SK-N-SH (cell line): ENCODE measurements at regions not wholly inside any gene's neighbourhood (a gene's known extent, or its start where the extent isn't known, plus 50 kb on each side); places are given as distances from the start of the nearest gene placed in this dataset.

Experiments used
- CTCF ChIA-PET: fragments of 300-600, 350-600 bp; formaldehyde crosslinking; extraction: SDS; loops from one replicate; lab custom pipeline; 2021; lab: Yijun Ruan, JAX
- POLR2A ChIA-PET: fragments of 350-600 bp; sonication (Branson Sonifier 250); formaldehyde crosslinking; extraction: SDS; loops from one replicate; lab custom pipeline; 2020; ENCODE audit warnings: antibody characterized with exemption, inconsistent platforms; lab: Yijun Ruan, JAX
- DNase-seq: peaks from one replicate; pipeline ENCODE4 v3.0.0; 2012
- H2AFZ ChIP-seq: fragments of 200-600 bp; sonication (generic); 2 replicates; pipeline ENCODE4 v1.8.1; 2016; ENCODE audit warnings: antibody characterized with exemption, mild to moderate bottlenecking, low read depth
- H3F3A ChIP-seq: fragments of 200-600 bp; sonication (generic); replicated peaks from 2 replicates; pipeline ENCODE3; 2016; ENCODE audit warnings: antibody characterized with exemption, mild to moderate bottlenecking; ENCODE audit not compliant: insufficient read depth
- H3K27ac ChIP-seq, 2 experiments: fragments of 200-500 bp in 1 of 2; fragments of 200-600 bp in 1 of 2; sonication (Bioruptor generic) in 1 of 2; sonication (generic), shearing (Covaris generic) in 1 of 2; 2 replicates each; pipeline versions ENCODE4 v1.5.1 to v1.6.1; 2014 to 2016; ENCODE audit warnings: low read depth in 2 of 2, inconsistent platforms in 1 of 2, low read length in 1 of 2, mild to moderate bottlenecking in 1 of 2, mixed read lengths in 1 of 2
- H3K27me3 ChIP-seq: fragments of 200-600 bp; sonication (generic), shearing (Covaris generic); 2 replicates; pipeline ENCODE4 v1.6.1; 2016; ENCODE audit warnings: mixed run types; ENCODE audit not compliant: insufficient read depth
- H3K36me3 ChIP-seq, 2 experiments: fragments of 200-500 bp in 1 of 2; fragments of 200-600 bp in 1 of 2; sonication (Bioruptor generic) in 1 of 2; sonication (generic) in 1 of 2; replicated peaks in 1 of 2; 2 replicates each; pipeline versions ENCODE3 to v1.5.1; 2014 to 2016; ENCODE audit warnings: low read length in 1 of 2, mild to moderate bottlenecking in 1 of 2; ENCODE audit not compliant: insufficient read depth in 2 of 2, control insufficient read depth in 1 of 2
- H3K4me1 ChIP-seq, 2 experiments: fragments of 200-500 bp in 1 of 2; fragments of 200-600 bp in 1 of 2; sonication (Bioruptor generic) in 1 of 2; sonication (generic), shearing (Covaris generic) in 1 of 2; 2 replicates each; pipeline versions ENCODE4 v1.5.1 to v1.6.1; 2014 to 2016; ENCODE audit warnings: low read depth in 1 of 2, low read length in 1 of 2, mixed run types in 1 of 2; ENCODE audit not compliant: insufficient read depth in 2 of 2, control insufficient read depth in 1 of 2
- H3K4me2 ChIP-seq: fragments of 200-600 bp; sonication (generic), shearing (Covaris generic); 2 replicates; pipeline ENCODE4 v1.6.1; 2017; ENCODE audit warnings: mixed run types
- H3K4me3 ChIP-seq, 2 experiments: fragments of 200-500 bp in 1 of 2; fragments of 200-600 bp in 1 of 2; sonication (Bioruptor generic) in 1 of 2; sonication (generic), shearing (Covaris generic) in 1 of 2; 2 replicates each; pipeline versions ENCODE4 v1.5.1 to v1.8.1; 2014 to 2016; ENCODE audit warnings: low read depth in 2 of 2, inconsistent platforms in 1 of 2, low read length in 1 of 2, mild to moderate bottlenecking in 1 of 2, mixed read lengths in 1 of 2, moderate library complexity in 1 of 2
- H3K79me2 ChIP-seq: fragments of 200-600 bp; sonication (generic); 2 replicates; pipeline ENCODE4 v1.8.1; 2017; ENCODE audit warnings: mild to moderate bottlenecking; ENCODE audit not compliant: insufficient read depth
- H3K9ac ChIP-seq: fragments of 200-600 bp; sonication (generic); 2 replicates; pipeline ENCODE4 v1.6.1; 2017; ENCODE audit warnings: mixed run types
- H3K9me2 ChIP-seq: fragments of 200-600 bp; sonication (generic); 2 replicates; pipeline ENCODE4 v1.6.1; 2017; ENCODE audit warnings: mixed run types
- H3K9me3 ChIP-seq: fragments of 200-600 bp; sonication (generic); 2 replicates; pipeline ENCODE4 v1.6.1; 2017; ENCODE audit warnings: mixed run types, mild to moderate bottlenecking, moderate library complexity
- H4K20me1 ChIP-seq: fragments of 200-600 bp; sonication (generic); 2 replicates; pipeline ENCODE4 v1.6.1; 2017; ENCODE audit warnings: mild to moderate bottlenecking, mixed run types; ENCODE audit not compliant: insufficient read depth
- EP300 ChIP-seq, 2 experiments: IDR thresholded peaks; 2 replicates each; pipeline versions ENCODE4 v1.4.0 to v1.6.1; 2012; ENCODE audit warnings: borderline replicate concordance in 1 of 2, low read depth in 1 of 2, low read length in 1 of 2
- FOSL2 ChIP-seq: IDR thresholded peaks from 2 replicates; pipeline ENCODE4 v1.4.0; 2012; ENCODE audit warnings: low read depth, mild to moderate bottlenecking, moderate library complexity, borderline replicate concordance
- MEF2A ChIP-seq: IDR thresholded peaks from 2 replicates; pipeline ENCODE4 v1.4.0; 2012; ENCODE audit warnings: low read depth, borderline replicate concordance
- RAD21 ChIP-seq: IDR thresholded peaks from 2 replicates; pipeline ENCODE4 v1.6.1; 2012; ENCODE audit warnings: mild to moderate bottlenecking, low read length
- RCOR1 ChIP-seq: fragments of 150-350 bp; IDR thresholded peaks from 2 replicates; pipeline ENCODE4 v1.6.1; 2017; ENCODE audit warnings: antibody characterized with exemption, low read length
- RXRA ChIP-seq: IDR thresholded peaks from 2 replicates; pipeline ENCODE4 v1.4.0; 2012; ENCODE audit warnings: low read depth, mild to moderate bottlenecking, borderline replicate concordance
- YY1 ChIP-seq: IDR thresholded peaks from 2 replicates; pipeline ENCODE4 v1.4.0; 2012; ENCODE audit warnings: low read depth, mild to moderate bottlenecking
- WGBS: methylation state at CpG from one replicate; pipeline ENCODE4 v1.1.6; 2017; ENCODE audit warnings: low lambda C conversion rate; 5-methylcytosine and 5-hydroxymethylcytosine counted together
- TF ChIP-seq, protein P1 (sequence below): IDR thresholded peaks from 2 replicates; pipeline ENCODE4; 2012
- TF ChIP-seq, protein P2 (sequence below): IDR thresholded peaks from 2 replicates; pipeline ENCODE4 v1.4.0; 2012; ENCODE audit warnings: low read depth, borderline replicate concordance

GRCh38 chr7:130932088-130932487, 198.1 kb upstream of the KLF14 start:
- H3K27ac ChIP-seq: no peak overlapping the region
- peaks cover 10 to 14% of the 10 kb centered on the region in 2 experiments for H3K36me3 ChIP-seq
- WGBS: 99% methylated on average over 5 of the region's 5 CpGs
- H3K9ac ChIP-seq: no peak overlapping the region
- no peak overlapping the region for H2AFZ ChIP-seq
- peaks cover 5% of the 10 kb centered on the region for H3F3A ChIP-seq
- H3K27me3 ChIP-seq: no peaks in the 10 kb centered on the region
- peaks cover 100% of the 10 kb centered on the region for H3K79me2 ChIP-seq
- H3K4me2 ChIP-seq: no peak overlapping the region
- ChIA-PET POLR2A (no interaction called here), CTCF (interaction anchor here (0.6 to 3.5 kb wide), 8 partner anchors 9 to 527 kb away, joined by 3 to 23 read pairs (median 3); no protein-coding TSS in a partner anchor)
- DNase-seq: no peak
- H4K20me1 ChIP-seq: peaks cover 30% of the 10 kb centered on the region; the same call in 1 of the 2 replicates
- H3K4me1 ChIP-seq: peaks cover 0 to 9% of the 10 kb centered on the region in 2 experiments; a peak in 1 of 4 replicates
- H3K4me3 ChIP-seq: no peak overlapping the region
- H3K9me3 ChIP-seq: no peaks in the 10 kb centered on the region
- no peaks in the 10 kb centered on the region for H3K9me2 ChIP-seq
- no peak for TF ChIP-seq FOSL2
- TF ChIP-seq YY1: no peak
- no peak for TF ChIP-seq RCOR1
- TF ChIP-seq EP300 (IDR thresholded peaks at IDR 0.05; ENCODE audit: borderline replicate concordance in 1 of 2, low read depth in 1 of 2, low read length in 1 of 2): no peak
- no peak for TF ChIP-seq RAD21
- TF ChIP-seq, protein P1, sequence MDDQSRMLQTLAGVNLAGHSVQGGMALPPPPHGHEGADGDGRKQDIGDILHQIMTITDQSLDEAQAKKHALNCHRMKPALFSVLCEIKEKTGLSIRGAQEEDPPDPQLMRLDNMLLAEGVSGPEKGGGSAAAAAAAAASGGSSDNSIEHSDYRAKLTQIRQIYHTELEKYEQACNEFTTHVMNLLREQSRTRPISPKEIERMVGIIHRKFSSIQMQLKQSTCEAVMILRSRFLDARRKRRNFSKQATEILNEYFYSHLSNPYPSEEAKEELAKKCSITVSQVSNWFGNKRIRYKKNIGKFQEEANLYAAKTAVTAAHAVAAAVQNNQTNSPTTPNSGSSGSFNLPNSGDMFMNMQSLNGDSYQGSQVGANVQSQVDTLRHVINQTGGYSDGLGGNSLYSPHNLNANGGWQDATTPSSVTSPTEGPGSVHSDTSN: no peak
- no peak for TF ChIP-seq RXRA

DNA sequence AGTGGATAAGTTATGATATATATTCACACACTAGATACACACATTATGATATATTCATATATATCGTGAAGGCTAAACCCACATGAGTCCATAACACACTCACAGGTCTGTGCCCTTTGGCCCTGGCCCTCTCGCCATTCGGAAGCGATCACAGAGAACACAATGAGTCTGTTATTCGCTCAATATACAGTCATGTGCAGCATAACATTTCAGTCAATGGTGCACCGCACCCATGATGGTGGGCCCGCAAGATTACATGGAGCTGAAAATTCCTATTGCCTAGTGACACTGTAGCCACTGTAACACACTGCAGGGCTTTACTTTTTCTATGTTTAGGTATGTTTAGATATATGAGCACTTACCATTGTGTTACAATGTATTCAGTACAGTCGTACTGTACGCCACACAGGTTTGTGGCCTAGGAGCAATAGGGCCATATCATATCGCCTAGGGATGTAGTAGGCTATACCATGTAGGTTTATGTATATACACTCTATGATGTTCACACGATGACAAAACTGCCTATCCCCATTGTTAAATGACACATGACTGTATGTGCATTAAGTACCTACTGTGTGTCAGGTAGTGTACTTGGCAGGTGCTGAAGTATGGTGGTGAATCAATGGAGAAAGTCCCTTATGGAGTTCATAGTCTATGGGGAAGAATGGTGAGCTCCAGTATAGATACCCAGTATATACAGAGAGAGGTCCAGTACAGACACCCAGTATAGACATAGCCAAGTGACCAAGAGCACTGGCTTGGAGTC, 198.8 kb upstream of the KLF14 start:
- H4K20me1 ChIP-seq: peaks cover 28% of the 10 kb centered on the region; the same call in 1 of the 2 replicates
- H3F3A ChIP-seq: peaks cover 5% of the 10 kb centered on the region
- POLR2A ChIA-PET: no interaction called here
- H3K36me3 ChIP-seq: peaks cover 10 to 16% of the 10 kb centered on the region in 2 experiments
- no peak overlapping the region for H3K9ac ChIP-seq
- 88% methylated on average over 11 of the region's 11 CpGs for WGBS
- no peak overlapping the region for H3K4me3 ChIP-seq
- no peak overlapping the region for H3K4me2 ChIP-seq
- no peaks in the 10 kb centered on the region for H3K27me3 ChIP-seq
- H3K79me2 ChIP-seq: peaks cover 100% of the 10 kb centered on the region
- no peaks in the 10 kb centered on the region for H3K9me3 ChIP-seq
- no peak overlapping the region for H3K27ac ChIP-seq
- TF ChIP-seq FOSL2: no peak
- TF ChIP-seq MEF2A: no peak
- TF ChIP-seq, protein P2, sequence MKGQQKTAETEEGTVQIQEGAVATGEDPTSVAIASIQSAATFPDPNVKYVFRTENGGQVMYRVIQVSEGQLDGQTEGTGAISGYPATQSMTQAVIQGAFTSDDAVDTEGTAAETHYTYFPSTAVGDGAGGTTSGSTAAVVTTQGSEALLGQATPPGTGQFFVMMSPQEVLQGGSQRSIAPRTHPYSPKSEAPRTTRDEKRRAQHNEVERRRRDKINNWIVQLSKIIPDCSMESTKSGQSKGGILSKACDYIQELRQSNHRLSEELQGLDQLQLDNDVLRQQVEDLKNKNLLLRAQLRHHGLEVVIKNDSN: no peak
- TF ChIP-seq YY1: no peak
- TF ChIP-seq, protein P1: no peak
- H3K4me1 ChIP-seq: peaks cover 0 to 9% of the 10 kb centered on the region in 2 experiments; a peak in 1 of 4 replicates
- CTCF ChIA-PET: interaction anchor here (0.8 to 3.5 kb wide), 4 partner anchors 14 to 58 kb away, joined by 3 to 23 read pairs (median 4); no protein-coding TSS in a partner anchor
- no peak for DNase-seq
- H3K9me2 ChIP-seq: no peaks in the 10 kb centered on the region
- no peak overlapping the region for H2AFZ ChIP-seq
